HG02610 (cell line): ENCODE measurements at regions not wholly inside any gene's neighbourhood (a gene's known extent, or its start where the extent isn't known, plus 50 kb on each side); places are given as distances from the start of the nearest gene placed in this dataset.

Experiments
- ATAC-seq: cut with Tn5 transposase; IDR thresholded peaks from one replicate; pipeline ENCODE4 v1.9.1; 2021; ENCODE audit warnings: mild to moderate bottlenecking, moderate library complexity; ENCODE audit not compliant: unreplicated experiment

DNA sequence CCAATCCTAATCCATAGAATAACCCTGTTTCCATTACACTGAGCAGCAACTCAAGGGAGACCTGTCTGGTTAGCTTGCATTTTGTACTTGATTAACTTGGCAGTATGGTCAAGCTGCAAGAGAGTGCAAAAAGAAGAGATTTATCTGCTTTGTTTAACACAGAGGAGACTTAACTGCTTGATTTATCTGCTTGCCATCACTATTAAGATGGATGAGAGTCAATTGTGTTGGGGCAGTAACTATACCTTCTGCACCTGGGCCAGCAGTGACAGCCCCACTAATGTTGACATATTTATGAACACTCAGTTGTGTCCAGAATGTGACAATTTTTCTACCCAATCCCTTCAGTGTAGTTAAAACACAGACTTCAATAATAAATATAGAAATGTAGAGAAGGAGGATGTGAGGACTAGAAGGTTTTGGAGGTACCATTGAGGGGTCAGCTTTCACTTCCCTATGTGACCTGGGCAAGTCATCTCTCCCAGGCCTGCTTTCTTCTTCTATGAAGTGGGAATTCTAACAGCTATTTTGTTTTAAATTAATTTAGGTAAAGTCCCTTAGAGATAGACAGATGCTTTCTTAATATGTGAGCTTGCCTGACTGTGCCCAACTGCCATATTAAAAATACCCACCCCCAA, 159.1 kb upstream of the KCNK2 start:
- no peak for ATAC-seq

DNA sequence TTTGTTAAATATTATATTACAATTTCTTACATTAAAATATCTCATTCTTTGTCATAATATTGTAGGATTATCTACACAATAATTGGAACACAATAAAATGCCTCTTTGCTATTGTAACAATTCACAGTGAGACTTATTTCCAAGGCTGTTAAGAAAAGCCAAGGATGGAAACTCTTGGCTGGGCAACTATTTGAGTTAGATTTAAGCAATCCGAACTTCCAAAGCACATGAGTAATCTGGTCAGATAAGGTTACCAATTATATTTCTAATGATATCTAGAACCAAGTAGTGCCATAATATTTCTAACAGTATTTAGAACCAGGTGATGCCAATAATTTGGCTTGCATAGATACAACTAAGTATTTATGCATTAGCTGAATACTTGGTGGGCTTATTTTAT, 154.7 kb upstream of the KCNK2 start:
- no peak for ATAC-seq

DNA sequence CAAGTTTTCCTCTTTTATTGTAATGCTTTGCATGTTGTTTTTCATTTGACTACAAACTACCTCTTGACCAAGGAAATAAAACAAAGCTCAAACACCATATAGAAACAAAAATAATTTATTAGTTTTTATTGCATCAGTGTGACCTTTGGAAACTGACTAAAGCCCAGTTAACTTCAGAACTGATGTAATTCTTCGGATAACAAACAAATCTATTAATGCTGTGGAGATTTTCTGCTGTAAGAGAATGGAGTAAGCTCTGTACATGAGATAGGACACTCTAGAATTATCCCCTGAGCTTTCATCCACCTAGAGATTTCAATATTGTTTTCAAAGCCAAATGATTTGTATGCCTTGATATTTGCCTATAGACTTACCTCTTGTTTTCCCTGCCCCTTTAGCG, 154.0 kb upstream of the KCNK2 start:
- no peak for ATAC-seq

DNA sequence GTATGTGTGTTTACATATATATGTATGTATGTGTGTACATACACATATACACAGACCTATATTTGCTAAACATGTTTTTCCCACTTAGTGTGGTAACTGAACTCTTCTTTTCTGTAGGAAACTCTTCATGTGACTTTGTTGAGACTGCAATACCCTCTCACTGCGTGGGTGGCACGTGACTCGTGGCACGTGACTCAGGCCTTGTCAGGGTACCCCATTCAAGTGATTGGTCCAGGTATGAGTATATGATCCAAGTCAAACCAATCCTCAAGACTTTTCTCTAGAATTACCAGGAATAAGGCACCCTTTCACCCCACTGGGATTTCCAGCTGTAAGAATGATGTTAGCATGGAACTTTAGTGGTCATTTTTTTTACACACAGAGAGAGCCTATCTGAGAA, 149.2 kb upstream of the KCNK2 start:
- ATAC-seq: no peak

DNA sequence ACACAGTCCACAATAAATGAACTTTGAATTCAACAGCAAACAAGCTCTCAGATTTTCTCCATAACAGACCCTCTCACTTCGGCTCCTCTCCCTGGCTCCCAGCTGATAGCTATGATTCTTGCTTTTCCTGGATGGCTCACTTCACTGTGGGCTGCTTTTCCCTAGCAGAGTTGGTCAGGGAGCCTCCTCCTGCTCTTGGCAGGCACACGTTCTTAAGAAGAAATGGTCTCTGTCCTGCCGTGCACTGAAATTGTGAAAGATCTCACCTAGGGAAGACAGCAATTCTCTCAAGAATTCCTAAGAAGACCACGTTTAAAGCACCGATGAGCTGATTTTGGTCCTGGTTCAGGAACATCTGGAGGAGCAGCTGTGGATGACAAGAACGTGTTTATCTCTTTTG, 148.5 kb upstream of the KCNK2 start:
- ATAC-seq: no peak

DNA sequence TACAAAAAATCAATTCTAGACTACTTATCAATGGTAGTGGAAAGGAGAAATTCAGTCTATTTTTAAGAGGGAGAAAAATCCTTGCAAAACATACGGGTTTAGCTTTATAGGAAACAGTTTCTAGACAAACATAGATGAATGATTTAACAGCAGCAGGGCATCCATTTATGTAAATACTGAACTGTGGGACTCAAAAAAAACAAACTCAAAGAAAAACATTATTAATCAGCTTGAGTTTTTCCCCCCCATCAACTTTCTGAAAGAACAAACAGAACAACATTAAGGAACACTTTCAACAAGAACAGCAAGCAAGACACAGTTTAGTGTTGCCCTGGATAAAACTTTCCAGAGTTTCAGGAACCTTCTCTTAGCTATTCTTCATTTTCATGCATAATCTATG, 147.3 kb upstream of the KCNK2 start:
- ATAC-seq: no peak

DNA sequence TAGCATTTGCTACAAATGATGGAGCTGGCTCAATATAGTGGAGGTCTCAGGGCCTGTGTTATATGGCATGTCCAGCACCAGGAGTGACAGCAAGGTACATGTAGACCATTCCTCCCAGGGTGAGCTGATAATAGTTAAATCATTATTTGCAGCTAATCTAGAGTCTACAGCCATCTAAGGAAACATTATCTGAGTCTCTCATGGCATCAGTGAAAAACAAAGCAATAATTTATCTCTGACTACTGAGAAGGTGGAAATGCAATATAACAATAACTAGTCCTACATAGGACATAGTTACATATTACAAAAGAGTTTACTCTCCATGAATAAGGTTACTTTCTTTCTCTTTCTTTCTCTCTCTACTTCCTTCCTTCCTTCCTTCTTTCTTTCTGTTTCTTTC, 143.4 kb upstream of the KCNK2 start:
- ATAC-seq: no peak

DNA sequence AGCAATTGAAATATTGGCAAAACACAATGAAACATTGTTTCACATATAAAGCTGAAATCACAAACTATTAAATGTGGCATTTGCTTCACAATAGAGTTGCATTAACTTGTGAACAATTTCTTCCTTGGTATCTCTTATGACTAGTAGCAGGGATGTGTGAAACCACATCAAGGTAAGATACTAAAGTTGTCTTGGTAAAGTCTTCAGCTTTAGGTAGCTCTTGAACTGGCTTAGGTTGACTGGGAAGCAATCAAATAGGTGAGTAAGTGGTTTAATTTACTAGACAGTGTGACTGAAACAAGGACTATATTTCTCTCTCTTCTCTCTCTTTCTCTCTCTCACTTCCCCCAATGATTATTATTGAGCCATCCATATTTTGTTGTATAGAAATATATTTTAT, 141.5 kb upstream of the KCNK2 start:
- ATAC-seq: no peak

DNA sequence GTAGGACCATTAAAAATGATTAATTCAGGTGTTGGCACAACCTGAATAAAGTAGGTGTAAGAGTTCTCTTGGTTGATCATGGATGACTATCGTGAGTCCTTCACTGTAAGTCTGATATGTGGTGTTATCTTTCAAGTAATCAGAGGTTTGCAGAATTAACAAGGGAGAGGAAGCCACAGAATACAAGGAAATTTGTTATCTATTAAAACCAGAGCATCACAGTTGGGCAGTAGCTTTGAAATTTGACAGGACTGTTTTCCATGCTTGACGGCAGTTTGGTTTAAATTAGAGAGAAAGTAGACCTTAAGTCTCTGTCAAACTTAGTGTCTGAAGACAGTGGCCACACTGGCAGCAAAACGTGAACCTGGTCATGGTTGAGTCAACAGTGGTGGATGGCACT, 139.5 kb upstream of the KCNK2 start:
- ATAC-seq: no peak

DNA sequence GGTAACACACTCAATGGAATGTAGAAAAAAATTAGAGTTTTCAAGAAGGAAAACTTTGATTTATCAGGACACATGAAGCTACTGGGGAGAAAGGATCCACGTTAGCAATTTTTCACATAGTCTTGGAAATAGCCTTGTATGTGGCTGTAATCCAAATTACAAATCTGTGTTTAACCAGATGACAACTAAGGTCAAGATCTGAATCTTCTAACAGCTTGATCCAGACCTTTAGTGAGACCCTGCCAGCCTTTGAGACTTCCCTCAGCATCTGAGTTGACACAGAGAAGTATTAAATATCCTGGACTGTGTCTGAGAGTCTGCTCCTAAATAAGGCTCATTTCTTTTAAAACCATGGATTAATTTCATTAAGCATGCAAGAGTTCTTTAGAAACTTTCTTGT, 135.9 kb upstream of the KCNK2 start:
- no peak for ATAC-seq

DNA sequence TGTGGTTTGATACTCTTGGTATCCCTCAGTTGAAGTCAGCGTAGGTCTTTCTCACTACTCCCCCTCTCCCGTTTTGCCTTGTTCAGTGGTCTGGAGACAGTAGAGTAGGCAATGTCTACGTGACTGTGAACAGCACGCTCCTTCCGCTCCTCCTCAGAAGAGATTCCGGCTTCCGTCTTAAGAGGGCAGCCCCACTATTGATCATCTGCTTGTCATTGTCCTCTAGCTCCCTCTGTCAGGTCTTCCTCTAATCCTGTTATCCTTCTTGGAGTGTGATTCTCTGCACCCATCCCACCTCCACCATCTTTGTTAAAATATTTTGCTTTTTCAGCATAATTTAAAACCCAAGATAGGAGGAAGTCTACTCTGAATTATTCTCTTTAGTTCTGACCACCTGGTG, 129.9 kb upstream of the KCNK2 start:
- ATAC-seq: no peak

DNA sequence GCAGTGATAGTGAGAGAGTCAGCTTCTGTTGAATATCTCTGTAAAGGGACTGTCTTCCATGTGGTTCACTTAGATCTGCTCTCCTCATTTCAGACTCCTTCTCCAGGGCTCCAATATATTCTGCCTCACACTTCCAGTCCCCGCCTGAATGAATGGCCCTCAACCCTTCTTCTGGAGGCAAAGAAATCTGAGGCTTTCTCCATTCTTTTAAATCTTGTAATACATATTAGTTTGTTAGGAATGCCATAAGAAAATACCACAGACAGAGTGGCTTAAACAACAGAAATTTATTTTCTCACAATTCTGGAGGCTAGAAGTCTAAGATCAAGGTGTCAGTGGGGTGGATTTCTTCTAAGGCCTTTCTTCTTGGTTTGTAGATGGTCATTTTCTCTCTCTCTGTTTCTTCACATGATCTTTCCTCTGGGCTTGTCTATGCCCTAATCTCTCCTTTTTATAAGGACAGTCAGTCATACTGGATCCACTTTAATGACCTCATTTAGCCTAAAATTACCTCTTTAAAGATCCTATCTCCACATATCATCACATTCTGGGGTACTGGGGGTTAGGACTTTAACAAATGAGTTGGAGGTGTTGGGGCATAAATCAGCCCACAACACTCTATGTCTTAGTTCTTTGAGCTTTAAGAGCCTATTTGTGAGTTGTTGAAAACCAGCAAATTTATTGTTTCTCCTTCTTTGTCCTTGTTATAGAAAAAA, 128.5 kb upstream of the KCNK2 start:
- no peak for ATAC-seq

DNA sequence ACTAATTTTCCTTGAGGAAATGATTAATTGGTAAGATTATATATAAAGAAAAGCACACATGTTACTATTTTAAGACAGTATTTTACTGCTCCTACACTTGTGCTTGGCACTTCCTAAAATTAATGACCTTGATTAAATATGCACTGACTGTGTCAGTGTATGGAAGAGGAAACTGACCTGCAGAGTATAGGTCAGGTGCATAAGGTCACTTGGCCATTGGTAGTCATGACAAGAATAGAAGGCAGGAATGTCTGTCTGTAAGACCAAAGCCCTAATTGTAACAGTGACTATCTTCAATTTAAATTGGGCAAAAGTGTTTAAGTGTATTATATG, 128.0 kb upstream of the KCNK2 start:
- no peak for ATAC-seq

DNA sequence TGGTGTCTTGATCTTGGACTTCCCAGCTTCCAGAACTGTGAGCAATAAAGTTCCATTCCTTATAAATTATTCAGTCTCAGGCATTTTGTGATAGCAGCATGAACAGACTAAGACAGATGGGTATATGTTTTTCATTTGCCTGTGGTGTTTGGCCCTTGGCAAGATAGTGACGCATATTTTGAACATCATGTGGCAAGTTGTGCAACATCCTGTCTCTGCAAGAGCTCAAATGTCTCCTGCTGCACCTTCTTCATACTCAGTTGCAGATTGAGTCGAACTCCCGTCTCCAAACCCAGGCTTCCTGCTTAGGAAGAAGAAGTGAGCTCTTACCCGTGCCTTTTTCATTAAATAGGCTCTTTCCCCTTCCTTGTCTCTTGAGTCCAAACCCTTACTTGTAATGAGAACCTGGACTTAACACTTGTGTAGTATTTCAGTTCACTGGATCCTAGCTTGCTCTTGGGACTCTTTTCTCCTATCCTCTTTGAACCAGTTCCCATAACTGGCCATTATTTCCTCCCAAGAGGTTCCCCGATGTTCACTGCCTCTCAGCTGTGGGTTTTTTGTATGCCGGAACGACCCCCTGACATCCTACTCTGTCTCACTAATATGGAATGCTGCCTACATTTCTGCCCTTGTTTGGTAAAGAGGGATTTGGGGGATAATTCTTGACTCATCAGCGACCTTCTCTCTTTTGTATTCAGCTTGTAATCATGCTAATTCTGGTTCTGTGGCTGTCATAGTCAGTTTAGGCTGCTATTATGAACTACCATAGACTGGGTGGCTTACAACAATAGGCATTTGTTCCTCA, 125.0 kb upstream of the KCNK2 start:
- no peak for ATAC-seq

DNA sequence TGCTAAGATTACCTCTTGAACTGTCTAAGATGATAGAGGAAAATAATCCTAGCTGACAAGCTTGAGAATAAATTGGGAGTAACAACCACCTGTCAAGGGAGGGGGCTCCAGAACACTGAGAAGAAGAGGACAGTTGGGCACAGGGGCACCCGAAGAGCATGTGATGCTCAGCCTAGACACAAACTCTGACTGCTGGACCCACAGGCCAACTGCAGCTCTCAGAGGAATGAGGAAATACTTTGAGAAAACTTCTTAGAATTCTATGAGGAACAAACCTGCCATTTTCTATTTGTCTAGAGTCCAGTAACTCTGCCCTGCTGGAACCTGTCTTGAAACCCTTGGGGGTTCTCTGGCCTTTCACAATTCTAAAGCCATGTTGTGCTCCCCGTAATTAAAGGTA, 124.1 kb upstream of the KCNK2 start:
- no peak for ATAC-seq

DNA sequence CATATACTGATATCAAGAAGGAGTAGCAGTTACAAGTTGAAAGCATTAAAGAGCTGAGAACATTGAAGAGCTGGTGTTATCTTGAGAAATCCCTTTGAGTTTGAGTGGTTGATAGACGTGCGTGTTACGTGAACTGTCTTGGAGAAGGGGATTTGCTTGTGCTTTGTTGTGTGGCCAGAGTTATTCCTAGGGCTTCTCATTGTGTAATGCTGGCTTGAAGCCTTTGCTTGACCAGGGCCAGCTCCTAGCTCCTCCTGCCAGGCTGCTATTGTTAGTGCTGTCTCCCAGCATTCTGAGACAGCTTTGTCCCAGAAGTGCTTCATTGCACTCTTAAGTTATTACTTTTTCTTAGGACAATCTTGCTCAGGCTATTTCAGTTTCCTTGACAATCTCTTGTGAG, 116.2 kb upstream of the KCNK2 start:
- no peak for ATAC-seq

DNA sequence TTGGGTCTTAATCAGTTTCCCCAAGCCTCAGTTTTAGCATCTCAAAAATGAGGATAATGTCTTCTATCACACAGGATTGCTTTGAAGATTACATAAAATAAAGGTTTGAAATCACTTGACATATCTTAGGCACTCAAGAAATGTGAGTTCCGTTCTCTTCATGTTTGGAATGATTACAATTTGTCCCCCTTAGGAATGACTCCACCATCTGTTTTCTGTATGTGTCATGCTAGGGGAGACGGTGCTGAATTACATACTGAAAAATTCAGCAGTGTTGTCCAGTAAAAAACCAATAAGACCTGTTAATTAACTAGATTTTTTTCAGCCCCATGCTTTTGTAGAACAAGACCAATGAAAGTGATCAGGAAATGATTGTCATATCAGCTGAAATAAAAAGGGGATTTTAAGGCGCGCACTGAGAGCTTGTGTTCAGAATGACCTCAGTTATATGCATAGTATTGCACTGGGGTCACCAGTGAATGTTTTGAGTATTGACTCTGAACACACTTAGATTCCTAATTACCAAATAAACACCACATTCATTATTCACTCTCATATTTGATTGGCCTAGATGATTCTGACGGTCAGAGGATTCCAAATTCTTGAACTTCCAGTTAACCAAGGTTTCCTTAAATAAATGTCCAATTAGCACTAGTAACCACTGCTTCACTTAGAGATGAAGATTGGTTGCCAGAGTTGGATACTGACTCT, 114.5 kb upstream of the KCNK2 start:
- no peak for ATAC-seq

DNA sequence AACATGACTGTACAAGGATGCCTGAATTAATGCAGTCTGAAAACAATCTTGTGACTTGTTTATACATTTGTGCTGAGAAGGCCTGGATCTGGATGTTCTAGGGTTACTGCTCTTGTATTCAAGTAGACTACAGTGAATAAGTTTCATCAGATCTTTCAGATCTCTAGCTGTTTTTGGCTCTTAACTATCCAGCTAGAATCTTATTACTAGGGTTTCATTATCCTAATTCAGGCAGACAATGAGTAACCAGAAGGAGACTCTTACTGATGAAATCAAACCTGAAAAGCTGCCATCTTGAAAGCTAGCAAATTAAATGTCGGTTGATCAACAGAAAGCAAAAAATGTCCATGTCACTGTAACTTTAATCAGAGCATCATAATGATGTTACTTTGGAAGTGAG, 112.5 kb upstream of the KCNK2 start:
- no peak for ATAC-seq

DNA sequence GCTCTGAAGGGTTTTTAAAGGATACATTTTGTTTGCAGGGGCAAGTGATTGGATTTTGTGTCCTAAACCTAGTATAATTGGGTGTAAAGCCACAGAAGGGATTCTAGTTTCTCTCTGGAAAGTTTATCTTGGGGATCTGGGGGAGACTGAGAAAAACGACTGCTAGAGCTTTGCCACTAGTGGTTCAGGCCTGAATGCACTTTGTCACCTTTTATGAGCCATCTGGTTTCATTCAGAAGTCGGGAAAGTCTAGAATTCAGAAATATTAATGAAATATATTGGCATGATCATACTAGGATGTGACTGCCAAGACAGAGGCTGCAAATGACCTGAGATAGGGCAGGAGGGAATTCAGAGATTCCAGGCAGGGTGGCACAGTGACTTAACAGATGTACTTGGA, 111.5 kb upstream of the KCNK2 start:
- ATAC-seq: no peak

DNA sequence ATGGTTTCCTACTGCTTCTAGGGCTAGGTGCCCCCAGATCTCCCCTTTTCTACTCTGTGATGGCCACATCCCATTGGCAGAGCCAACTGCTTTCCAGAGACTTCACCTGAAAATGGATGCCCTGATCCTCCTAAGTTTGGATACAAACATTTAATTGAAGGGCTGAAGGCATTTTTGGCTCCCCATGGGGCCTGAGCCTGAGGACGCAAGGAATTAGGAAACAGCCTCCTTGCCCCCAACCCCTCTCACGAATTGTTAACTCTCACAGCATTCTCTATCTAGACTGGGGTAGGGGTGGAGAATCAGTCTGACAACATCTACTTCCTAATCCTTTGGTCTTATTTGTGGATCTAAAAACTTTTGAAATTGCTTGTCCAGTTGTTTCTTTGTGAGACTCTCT, 108.5 kb upstream of the KCNK2 start:
- ATAC-seq: no peak

DNA sequence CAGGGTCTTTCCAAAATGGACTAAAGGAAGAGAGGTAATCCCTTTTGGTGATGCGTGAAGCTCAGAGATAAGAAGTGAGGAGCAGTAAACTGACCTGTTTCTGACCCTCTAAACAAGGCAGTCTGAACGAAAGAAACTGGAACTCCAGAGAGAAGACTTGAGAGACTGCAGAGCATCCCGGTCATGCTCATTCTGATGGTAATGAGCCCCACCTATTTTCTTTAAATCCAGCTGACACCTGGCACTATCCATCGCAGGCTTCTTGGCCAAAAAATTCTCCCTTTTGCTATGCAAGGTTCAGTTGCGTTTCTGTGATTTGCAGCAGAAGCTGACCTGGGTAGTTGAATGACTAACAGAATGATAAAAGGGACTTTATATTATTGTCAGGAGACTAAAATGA, 105.9 kb upstream of the KCNK2 start:
- ATAC-seq: no peak

DNA sequence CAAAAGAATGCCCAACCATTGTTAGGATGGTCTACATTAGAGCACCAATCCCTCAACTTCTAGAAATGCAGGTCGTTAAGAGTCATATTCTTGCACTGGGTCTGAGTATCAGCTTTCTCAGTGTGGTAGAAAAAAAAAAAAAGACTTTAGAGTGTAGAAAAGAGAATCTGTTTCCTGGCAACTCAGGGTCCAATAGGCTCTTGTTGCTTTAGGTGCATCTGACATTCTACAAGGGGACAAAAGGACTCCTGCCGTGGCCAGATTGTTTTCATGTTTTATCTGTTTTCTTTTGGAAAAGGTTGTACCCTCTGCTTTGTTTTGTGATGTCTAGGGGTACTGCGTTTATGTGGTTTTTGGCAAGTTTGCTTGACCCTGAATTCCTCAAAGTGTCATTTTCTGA, 105.4 kb upstream of the KCNK2 start:
- ATAC-seq: no peak
